ENCODE measurements at regions not wholly inside any gene's neighbourhood (a gene's known extent, or its start where the extent isn't known, plus 50 kb on each side); places are given as distances from the start of the nearest gene placed in this dataset.

DNA sequence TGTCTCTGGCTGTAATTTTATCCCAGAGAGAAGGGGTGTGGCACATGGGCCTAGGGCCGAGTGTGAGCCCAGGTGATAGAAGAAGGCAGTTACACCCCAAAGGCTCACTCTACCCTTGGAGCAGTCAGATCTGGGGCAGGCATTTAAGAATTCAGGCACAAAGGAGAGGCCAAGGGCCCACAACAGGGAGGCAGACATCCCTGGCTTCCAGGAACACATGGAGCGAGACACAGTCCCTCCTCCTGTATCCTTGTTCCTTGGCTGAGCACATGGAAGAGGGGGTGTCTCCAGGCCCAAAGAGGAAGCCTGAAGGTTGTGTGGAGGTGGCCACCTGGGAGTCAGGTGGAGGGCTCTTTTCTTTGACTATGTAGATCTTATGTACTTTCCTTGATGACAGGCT, 286.2 kb downstream of the RPS24 start:
- Histone ChIP-seq H3K27me3 (ENCODE audit: insufficient read depth, insufficient read length) (no peaks in the 10 kb centered on the region), H3K9ac (ENCODE audit: insufficient read length, low read depth) (no peak overlapping the region), H3K4me1 (ENCODE audit: insufficient read depth, insufficient read length) (no peaks in the 10 kb centered on the region), H3K9me3 (ENCODE audit: insufficient read depth, low read length) (no peaks in the 10 kb centered on the region; the same call in 1 of the 2 replicates), H3K36me3 (ENCODE audit: insufficient read depth, insufficient read length, low read length) (no peaks in the 10 kb centered on the region), H3K4me3 (ENCODE audit: insufficient read length, low read depth) (no peak overlapping the region)
- TF ChIP-seq ZNF274 (IDR thresholded peaks at IDR 0.05; ENCODE audit: low read depth, low read length) (no peak), SUZ12 (IDR thresholded peaks at IDR 0.05; ENCODE audit: extremely low read depth, insufficient read depth, insufficient read length) (no peak), YY1 (IDR thresholded peaks at IDR 0.05; ENCODE audit: insufficient read depth, insufficient read length) (no peak)
- DNase-seq (ENCODE audit: low read depth, low spot score) = no peak

DNA sequence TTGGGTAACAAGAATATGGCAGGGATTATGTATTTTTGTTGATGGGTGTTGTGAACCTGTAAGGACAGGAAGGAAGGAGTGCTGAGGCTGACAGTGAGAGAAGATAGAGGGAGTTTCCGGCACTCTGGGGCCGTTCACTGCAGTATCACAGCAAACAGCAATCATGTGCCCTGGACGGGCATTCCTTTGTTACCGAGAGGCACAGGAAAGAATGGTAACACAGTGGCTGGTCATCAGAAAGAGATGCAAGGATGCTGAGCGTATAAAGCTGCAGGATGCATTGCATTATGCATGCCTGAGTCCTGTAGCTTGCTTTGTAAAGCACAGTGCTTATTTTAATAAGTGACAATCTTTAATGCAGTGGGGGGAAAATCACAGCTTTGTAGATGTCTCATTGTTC, 286.8 kb downstream of the RPS24 start:
- H3K27me3 ChIP-seq (ENCODE audit: insufficient read depth, insufficient read length) = no peaks in the 10 kb centered on the region
- H3K36me3 ChIP-seq (ENCODE audit: insufficient read depth, insufficient read length, low read length) = no peaks in the 10 kb centered on the region
- no peaks in the 10 kb centered on the region for H3K4me1 ChIP-seq (ENCODE audit: insufficient read depth, insufficient read length)
- DNase-seq (ENCODE audit: low read depth, low spot score) = no peak
- H3K4me3 ChIP-seq (ENCODE audit: insufficient read length, low read depth) = no peak overlapping the region
- peaks cover under 1% of the 10 kb centered on the region for H3K9me3 ChIP-seq (ENCODE audit: insufficient read depth, low read length)
- no peak overlapping the region for H3K9ac ChIP-seq (ENCODE audit: insufficient read length, low read depth)
- TF ChIP-seq YY1 (IDR thresholded peaks at IDR 0.05; ENCODE audit: insufficient read depth, insufficient read length) = no peak
- no peak for TF ChIP-seq ZNF274 (IDR thresholded peaks at IDR 0.05; ENCODE audit: low read depth, low read length)
- no peak for TF ChIP-seq SUZ12 (IDR thresholded peaks at IDR 0.05; ENCODE audit: extremely low read depth, insufficient read depth, insufficient read length)

- no peak for DNase-seq (ENCODE audit: low read depth, low spot score)
- no peaks in the 10 kb centered on the region for H3K4me1 ChIP-seq (ENCODE audit: insufficient read depth, insufficient read length)
- TF ChIP-seq ZNF274 (IDR thresholded peaks at IDR 0.05; ENCODE audit: low read depth, low read length) = no peak
- TF ChIP-seq SUZ12 (IDR thresholded peaks at IDR 0.05; ENCODE audit: extremely low read depth, insufficient read depth, insufficient read length) = no peak
- H3K9ac ChIP-seq (ENCODE audit: insufficient read length, low read depth) = no peak overlapping the region
- H3K27me3 ChIP-seq (ENCODE audit: insufficient read depth, insufficient read length) = no peaks in the 10 kb centered on the region
- H3K36me3 ChIP-seq (ENCODE audit: insufficient read depth, insufficient read length, low read length) = no peaks in the 10 kb centered on the region
- no peak overlapping the region for H3K4me3 ChIP-seq (ENCODE audit: insufficient read length, low read depth)
- peaks cover 6% of the 10 kb centered on the region for H3K9me3 ChIP-seq (ENCODE audit: insufficient read depth, low read length)
Measured at GRCh38 chr10:78321000-78321399, 287.3 kb downstream of the RPS24 start.

GRCh38 chr10:78321500-78321899, 287.8 kb downstream of the RPS24 start:
- H3K27me3 ChIP-seq (ENCODE audit: insufficient read depth, insufficient read length) = no peaks in the 10 kb centered on the region
- DNase-seq (ENCODE audit: low read depth, low spot score) = no peak
- no peak overlapping the region for H3K9ac ChIP-seq (ENCODE audit: insufficient read length, low read depth)
- H3K4me1 ChIP-seq (ENCODE audit: insufficient read depth, insufficient read length) = no peaks in the 10 kb centered on the region
- H3K4me3 ChIP-seq (ENCODE audit: insufficient read length, low read depth) = no peak overlapping the region
- no peaks in the 10 kb centered on the region for H3K36me3 ChIP-seq (ENCODE audit: insufficient read depth, insufficient read length, low read length)
- H3K9me3 ChIP-seq (ENCODE audit: insufficient read depth, low read length) = peaks cover 11% of the 10 kb centered on the region
- TF ChIP-seq YY1 (IDR thresholded peaks at IDR 0.05; ENCODE audit: insufficient read depth, insufficient read length) = no peak
- no peak for TF ChIP-seq ZNF274 (IDR thresholded peaks at IDR 0.05; ENCODE audit: low read depth, low read length)
- TF ChIP-seq SUZ12 (IDR thresholded peaks at IDR 0.05; ENCODE audit: extremely low read depth, insufficient read depth, insufficient read length) = no peak

DNA sequence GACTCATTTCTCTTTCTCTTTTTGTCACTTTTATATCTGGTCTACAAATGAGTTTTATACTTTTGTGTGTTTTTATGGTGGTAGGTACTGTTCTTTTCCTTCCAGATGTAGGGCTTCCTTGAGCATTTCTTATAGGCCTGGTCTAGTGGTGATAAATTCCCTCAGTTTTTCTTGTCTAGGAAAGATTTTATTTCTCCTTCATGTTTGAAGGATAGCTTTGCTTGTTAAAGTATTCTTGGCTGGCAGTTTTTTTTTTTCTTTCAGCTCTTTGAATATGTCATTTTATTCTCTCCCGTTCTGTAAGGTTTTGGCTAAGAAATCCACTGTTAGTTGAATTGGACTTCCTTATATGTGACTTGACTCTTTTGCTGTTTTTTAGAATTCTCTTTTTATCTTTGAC, 292.7 kb downstream of the RPS24 start:
- Histone ChIP-seq H3K27me3 (ENCODE audit: insufficient read depth, insufficient read length) (no peaks in the 10 kb centered on the region), H3K4me3 (ENCODE audit: insufficient read length, low read depth) (no peak overlapping the region), H3K9ac (ENCODE audit: insufficient read length, low read depth) (no peak overlapping the region), H3K9me3 (ENCODE audit: insufficient read depth, low read length) (peaks cover 22% of the 10 kb centered on the region), H3K36me3 (ENCODE audit: insufficient read depth, insufficient read length, low read length) (no peaks in the 10 kb centered on the region), H3K4me1 (ENCODE audit: insufficient read depth, insufficient read length) (peaks cover 1% of the 10 kb centered on the region)
- TF ChIP-seq YY1 (IDR thresholded peaks at IDR 0.05; ENCODE audit: insufficient read depth, insufficient read length) = no peak
- TF ChIP-seq ZNF274 (IDR thresholded peaks at IDR 0.05; ENCODE audit: low read depth, low read length) = no peak
- no peak for DNase-seq (ENCODE audit: low read depth, low spot score)

DNA sequence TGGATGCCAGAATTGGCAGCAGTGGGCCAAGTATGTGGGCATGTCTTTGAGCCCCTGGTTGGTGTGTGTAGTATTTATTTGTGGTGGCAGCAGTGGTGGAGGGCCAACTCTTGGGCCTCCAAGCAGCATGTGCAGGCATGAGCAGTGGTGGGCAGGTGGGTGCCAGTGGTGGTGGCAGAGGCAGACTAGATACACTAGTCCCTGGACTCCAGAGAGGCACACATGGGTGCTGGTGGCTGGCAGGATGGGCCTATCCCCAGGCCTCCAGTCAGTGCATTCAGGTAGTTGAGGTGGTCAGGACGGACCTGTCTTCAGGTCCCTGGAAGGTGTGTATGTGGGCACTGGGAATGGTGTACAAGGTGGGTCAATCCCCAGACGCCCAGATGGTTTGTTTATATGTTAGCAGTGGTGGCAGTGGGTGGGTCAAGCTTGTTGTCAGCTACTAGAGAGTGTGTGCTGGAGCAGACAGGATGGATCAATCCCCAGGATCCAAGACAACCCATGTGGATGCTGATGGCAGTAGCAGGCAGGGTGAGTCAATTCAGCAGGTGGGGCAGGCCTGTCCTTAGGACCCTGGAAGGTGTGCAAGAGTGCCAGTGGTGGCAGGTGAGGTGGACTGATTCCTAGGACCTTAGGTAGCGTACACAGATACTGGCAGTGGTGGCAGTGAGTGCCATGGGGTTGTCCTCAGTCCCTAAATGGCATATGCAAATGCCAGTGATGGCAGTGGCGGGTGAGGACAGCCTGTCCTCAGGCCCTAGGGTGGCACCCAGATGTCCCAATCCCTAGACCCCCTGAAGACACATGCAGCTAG, 294.3 kb downstream of the RPS24 start:
- no peak for TF ChIP-seq SUZ12 (IDR thresholded peaks at IDR 0.05; ENCODE audit: extremely low read depth, insufficient read depth, insufficient read length)
- TF ChIP-seq ZNF274 (IDR thresholded peaks at IDR 0.05; ENCODE audit: low read depth, low read length) = no peak
- no peak for TF ChIP-seq YY1 (IDR thresholded peaks at IDR 0.05; ENCODE audit: insufficient read depth, insufficient read length)
- peaks cover 5% of the 10 kb centered on the region for H3K4me1 ChIP-seq (ENCODE audit: insufficient read depth, insufficient read length)
- no peaks in the 10 kb centered on the region for H3K27me3 ChIP-seq (ENCODE audit: insufficient read depth, insufficient read length)
- no peak for DNase-seq (ENCODE audit: low read depth, low spot score)
- no peak overlapping the region for H3K9ac ChIP-seq (ENCODE audit: insufficient read length, low read depth)
- peaks cover 22% of the 10 kb centered on the region for H3K9me3 ChIP-seq (ENCODE audit: insufficient read depth, low read length)
- H3K4me3 ChIP-seq (ENCODE audit: insufficient read length, low read depth) = no peak overlapping the region
- H3K36me3 ChIP-seq (ENCODE audit: insufficient read depth, insufficient read length, low read length) = no peaks in the 10 kb centered on the region

GRCh38 chr10:78328592-78329404, 295.1 kb downstream of the RPS24 start:
- no peaks in the 10 kb centered on the region for H3K27me3 ChIP-seq (ENCODE audit: insufficient read depth, insufficient read length)
- no peak for DNase-seq (ENCODE audit: low read depth, low spot score)
- no peak overlapping the region for H3K9ac ChIP-seq (ENCODE audit: insufficient read length, low read depth)
- no peak overlapping the region for H3K4me3 ChIP-seq (ENCODE audit: insufficient read length, low read depth)
- no peaks in the 10 kb centered on the region for H3K36me3 ChIP-seq (ENCODE audit: insufficient read depth, insufficient read length, low read length)
- H3K9me3 ChIP-seq (ENCODE audit: insufficient read depth, low read length) = peaks cover 22% of the 10 kb centered on the region
- H3K4me1 ChIP-seq (ENCODE audit: insufficient read depth, insufficient read length) = peaks cover 5% of the 10 kb centered on the region
- TF ChIP-seq ZNF274 (IDR thresholded peaks at IDR 0.05; ENCODE audit: low read depth, low read length) (no peak), SUZ12 (IDR thresholded peaks at IDR 0.05; ENCODE audit: extremely low read depth, insufficient read depth, insufficient read length) (no peak), YY1 (IDR thresholded peaks at IDR 0.05; ENCODE audit: insufficient read depth, insufficient read length) (no peak)
